Smooth muscle cell (in vitro differentiated cells): ENCODE measurements at regions not wholly inside any gene's neighbourhood (a gene's known extent, or its start where the extent isn't known, plus 50 kb on each side); places are given as distances from the start of the nearest gene placed in this dataset.

Experiments used
- DNase-seq: peaks from one replicate; lab custom pipeline; 2025; ENCODE audit not compliant: unreplicated experiment; lab: John Stamatoyannopoulos, UW
- H2AFZ ChIP-seq: fragments of 200-600 bp; sonication (generic); 2 replicates; pipeline ENCODE4 v1.6.0; 2016; ENCODE audit warnings: antibody characterized with exemption, low read depth, mild to moderate bottlenecking
- H3F3A ChIP-seq: fragments of 200-600 bp; sonication (generic); 2 replicates; pipeline ENCODE4 v1.6.0; 2017; ENCODE audit warnings: antibody characterized with exemption, low read depth
- H3K27ac ChIP-seq: fragments of 200-600 bp; sonication (generic); 2 replicates; pipeline ENCODE4 v1.5.1; 2016; ENCODE audit warnings: low read depth, mild to moderate bottlenecking
- H3K27me3 ChIP-seq: fragments of 200-600 bp; sonication (generic); 2 replicates; pipeline ENCODE4 v1.6.1; 2016; ENCODE audit warnings: low read depth, mild to moderate bottlenecking
- H3K36me3 ChIP-seq: fragments of 200-600 bp; sonication (generic); 2 replicates; pipeline ENCODE4 v1.5.1; 2016; ENCODE audit warnings: low read depth
- H3K4me1 ChIP-seq: fragments of 200-600 bp; sonication (generic); 2 replicates; pipeline ENCODE4 v1.5.1; 2016; ENCODE audit warnings: low read depth
- H3K4me2 ChIP-seq: fragments of 200-600 bp; sonication (generic); 2 replicates; pipeline ENCODE4 v1.6.0; 2016; ENCODE audit warnings: mild to moderate bottlenecking
- H3K4me3 ChIP-seq: fragments of 200-600 bp; sonication (generic); 2 replicates; pipeline ENCODE4 v1.5.1; 2016; ENCODE audit warnings: mild to moderate bottlenecking
- H3K79me2 ChIP-seq: fragments of 200-600 bp; sonication (generic); 2 replicates; pipeline ENCODE4 v1.6.0; 2016; ENCODE audit warnings: low read depth, mild to moderate bottlenecking
- H3K9ac ChIP-seq: fragments of 200-600 bp; sonication (generic); 2 replicates; pipeline ENCODE4 v1.6.0; 2016; ENCODE audit warnings: low read depth
- H3K9me3 ChIP-seq: fragments of 200-600 bp; sonication (generic); replicated peaks from 2 replicates; pipeline ENCODE4 v1.5.1; 2016; ENCODE audit warnings: low read depth
- H4K20me1 ChIP-seq: fragments of 200-600 bp; sonication (generic); 2 replicates; pipeline ENCODE4 v1.6.0; 2016; ENCODE audit warnings: low read depth
- WGBS: methylation state at CpG from one replicate; pipeline ENCODE4 v1.1.7; 2016; ENCODE audit warnings: low lambda C conversion rate; 5-methylcytosine and 5-hydroxymethylcytosine counted together
- TF ChIP-seq, protein P1 (sequence below): fragments of 200-600 bp; sonication (generic); IDR thresholded peaks from 2 replicates; pipeline ENCODE4 v1.5.1; 2017; ENCODE audit warnings: borderline replicate concordance, mild to moderate bottlenecking, antibody characterized with exemption; ENCODE audit not compliant: insufficient read depth, poor library complexity, severe bottlenecking

DNA sequence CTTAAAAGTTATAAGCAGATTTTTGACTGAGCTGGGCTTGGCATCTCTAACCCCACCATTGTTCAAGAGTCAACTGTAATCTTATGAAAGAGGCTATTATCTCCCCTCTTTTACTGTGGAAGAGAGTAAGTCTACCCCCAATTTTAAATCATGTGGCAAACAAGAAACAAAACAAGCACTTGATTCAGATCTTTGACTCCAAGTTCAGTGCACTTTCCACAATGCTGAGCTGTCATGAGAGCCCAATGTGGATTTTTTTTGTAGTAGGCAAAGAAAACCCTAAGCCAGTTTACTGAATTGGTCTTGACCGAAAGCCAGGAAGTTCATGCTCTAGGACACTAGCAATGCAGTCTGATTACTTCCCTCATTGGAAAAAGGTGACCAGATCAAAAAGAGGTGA is 306.2 kb downstream of the GALC start:
- TF ChIP-seq, protein P1, sequence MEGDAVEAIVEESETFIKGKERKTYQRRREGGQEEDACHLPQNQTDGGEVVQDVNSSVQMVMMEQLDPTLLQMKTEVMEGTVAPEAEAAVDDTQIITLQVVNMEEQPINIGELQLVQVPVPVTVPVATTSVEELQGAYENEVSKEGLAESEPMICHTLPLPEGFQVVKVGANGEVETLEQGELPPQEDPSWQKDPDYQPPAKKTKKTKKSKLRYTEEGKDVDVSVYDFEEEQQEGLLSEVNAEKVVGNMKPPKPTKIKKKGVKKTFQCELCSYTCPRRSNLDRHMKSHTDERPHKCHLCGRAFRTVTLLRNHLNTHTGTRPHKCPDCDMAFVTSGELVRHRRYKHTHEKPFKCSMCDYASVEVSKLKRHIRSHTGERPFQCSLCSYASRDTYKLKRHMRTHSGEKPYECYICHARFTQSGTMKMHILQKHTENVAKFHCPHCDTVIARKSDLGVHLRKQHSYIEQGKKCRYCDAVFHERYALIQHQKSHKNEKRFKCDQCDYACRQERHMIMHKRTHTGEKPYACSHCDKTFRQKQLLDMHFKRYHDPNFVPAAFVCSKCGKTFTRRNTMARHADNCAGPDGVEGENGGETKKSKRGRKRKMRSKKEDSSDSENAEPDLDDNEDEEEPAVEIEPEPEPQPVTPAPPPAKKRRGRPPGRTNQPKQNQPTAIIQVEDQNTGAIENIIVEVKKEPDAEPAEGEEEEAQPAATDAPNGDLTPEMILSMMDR, result no peak
- no peak overlapping the region for H2AFZ ChIP-seq
- H3K9ac ChIP-seq, result no peak overlapping the region
- H3K9me3 ChIP-seq, result no peaks in the 10 kb centered on the region
- WGBS, result 79% methylated on average over 1 of the region's 1 CpG
- DNase-seq, result no peak
- no peak overlapping the region for H3K4me2 ChIP-seq
- no peaks in the 10 kb centered on the region for H3K36me3 ChIP-seq
- no peaks in the 10 kb centered on the region for H3K79me2 ChIP-seq
- H3K4me1 ChIP-seq, result no peaks in the 10 kb centered on the region
- no peaks in the 10 kb centered on the region for H3F3A ChIP-seq
- H3K4me3 ChIP-seq, result no peak overlapping the region
- no peaks in the 10 kb centered on the region for H3K27me3 ChIP-seq
- H3K27ac ChIP-seq, result no peak overlapping the region
- no peaks in the 10 kb centered on the region for H4K20me1 ChIP-seq

DNA sequence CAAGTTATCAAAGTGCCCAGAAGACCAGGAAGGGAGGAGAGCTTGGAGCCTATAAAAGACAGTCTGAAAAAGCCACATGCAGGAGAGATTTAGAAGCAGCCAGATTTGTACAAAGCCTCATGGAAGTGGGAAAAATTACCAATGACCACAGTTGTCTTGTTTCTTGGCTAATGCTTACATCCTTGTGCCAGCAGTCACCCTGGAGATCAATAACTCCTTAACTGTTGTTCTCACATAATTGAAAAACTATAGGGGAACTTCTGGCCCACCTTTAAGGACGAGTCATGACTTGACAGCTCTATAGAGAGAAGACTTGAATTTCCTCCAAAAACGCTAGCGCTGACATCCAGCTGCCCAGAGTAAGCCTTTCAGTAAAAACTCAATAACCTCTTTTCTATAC is 313.1 kb downstream of the GALC start:
- Histone ChIP-seq H3K9ac (no peak overlapping the region), H3K27ac (no peak overlapping the region), H3K36me3 (no peaks in the 10 kb centered on the region), H2AFZ (no peak overlapping the region), H3K4me3 (no peak overlapping the region), H3K9me3 (no peaks in the 10 kb centered on the region), H4K20me1 (no peaks in the 10 kb centered on the region), H3K4me1 (no peaks in the 10 kb centered on the region), H3F3A (no peaks in the 10 kb centered on the region), H3K4me2 (no peak overlapping the region), H3K79me2 (no peaks in the 10 kb centered on the region), H3K27me3 (no peaks in the 10 kb centered on the region)
- DNase-seq, result no peak
- WGBS, result 83% methylated on average over 3 of the region's 3 CpGs
- TF ChIP-seq, protein P1, result no peak

DNA sequence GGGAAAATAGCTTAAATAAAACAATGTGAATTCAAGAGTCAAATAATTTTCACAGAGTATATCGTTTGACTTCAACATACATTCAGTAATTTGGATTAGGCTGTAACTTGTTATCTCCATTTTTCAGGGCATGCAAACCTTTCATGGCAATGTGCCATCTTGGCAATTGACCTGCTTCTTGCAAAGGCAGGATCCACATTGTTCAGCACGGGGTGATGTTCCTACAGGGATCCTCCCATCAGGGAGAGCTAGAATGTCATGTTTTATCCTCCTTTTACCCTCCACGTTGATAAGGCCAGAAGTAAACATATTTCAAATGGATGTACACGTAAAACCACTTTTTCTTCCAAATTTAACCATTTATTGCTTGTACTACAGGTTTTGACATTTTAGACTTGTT is 314.4 kb downstream of the GALC start:
- H3K4me1 ChIP-seq, result no peaks in the 10 kb centered on the region
- WGBS, result 70% methylated on average over 4 of the region's 4 CpGs
- DNase-seq, result no peak
- no peak overlapping the region for H3K9ac ChIP-seq
- no peaks in the 10 kb centered on the region for H4K20me1 ChIP-seq
- H3K27ac ChIP-seq, result no peak overlapping the region
- no peaks in the 10 kb centered on the region for H3K36me3 ChIP-seq
- no peak overlapping the region for H3K4me2 ChIP-seq
- TF ChIP-seq, protein P1, result no peak
- no peaks in the 10 kb centered on the region for H3F3A ChIP-seq
- H3K9me3 ChIP-seq, result no peaks in the 10 kb centered on the region
- no peak overlapping the region for H3K4me3 ChIP-seq
- H2AFZ ChIP-seq, result no peak overlapping the region
- H3K79me2 ChIP-seq, result no peaks in the 10 kb centered on the region
- no peaks in the 10 kb centered on the region for H3K27me3 ChIP-seq

DNA sequence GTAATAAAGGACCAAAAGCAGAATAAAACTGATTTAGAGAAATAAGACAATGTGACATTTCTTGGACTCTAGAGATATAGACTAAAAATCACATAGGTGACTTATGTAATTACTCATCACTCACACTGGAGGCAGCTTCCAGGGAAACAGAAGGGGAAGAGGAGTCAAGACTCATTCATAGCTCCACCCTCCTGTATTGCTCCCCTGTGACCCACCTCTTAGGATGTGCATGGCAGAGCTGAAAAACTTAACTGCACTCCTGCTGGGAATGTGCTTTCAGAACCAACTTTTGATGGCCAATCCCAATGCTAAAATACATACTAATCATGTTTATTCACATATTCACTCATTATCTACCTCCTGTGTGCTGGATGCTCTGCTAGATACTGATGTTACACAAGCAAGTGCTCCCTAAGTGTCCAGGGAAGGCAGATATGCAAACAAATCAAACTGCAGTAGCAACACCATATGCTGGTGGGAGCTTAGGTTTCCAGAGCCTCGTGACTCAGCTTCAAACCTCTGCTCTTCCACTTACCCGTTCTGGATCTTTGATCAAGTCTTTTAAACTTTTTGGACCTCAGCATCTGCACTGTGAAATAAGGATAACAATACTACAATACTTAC is 316.1 kb downstream of the GALC start:
- no peaks in the 10 kb centered on the region for H3K9me3 ChIP-seq
- no peaks in the 10 kb centered on the region for H3K4me1 ChIP-seq
- DNase-seq, result no peak
- no peaks in the 10 kb centered on the region for H4K20me1 ChIP-seq
- H3K79me2 ChIP-seq, result no peaks in the 10 kb centered on the region
- H3F3A ChIP-seq, result no peaks in the 10 kb centered on the region
- no peak overlapping the region for H3K9ac ChIP-seq
- no peaks in the 10 kb centered on the region for H3K27me3 ChIP-seq
- no peak overlapping the region for H3K4me3 ChIP-seq
- no peak overlapping the region for H3K27ac ChIP-seq
- TF ChIP-seq, protein P1, result no peak
- H2AFZ ChIP-seq, result no peak overlapping the region
- H3K4me2 ChIP-seq, result no peak overlapping the region
- H3K36me3 ChIP-seq, result no peaks in the 10 kb centered on the region
- whole genome bisulfite sequencing, result 71% methylated on average over 2 of the region's 2 CpGs
